ENCODE measurements at regions not wholly inside any gene's neighbourhood (a gene's known extent, or its start where the extent isn't known, plus 50 kb on each side); places are given as distances from the start of the nearest gene placed in this dataset.

DNA sequence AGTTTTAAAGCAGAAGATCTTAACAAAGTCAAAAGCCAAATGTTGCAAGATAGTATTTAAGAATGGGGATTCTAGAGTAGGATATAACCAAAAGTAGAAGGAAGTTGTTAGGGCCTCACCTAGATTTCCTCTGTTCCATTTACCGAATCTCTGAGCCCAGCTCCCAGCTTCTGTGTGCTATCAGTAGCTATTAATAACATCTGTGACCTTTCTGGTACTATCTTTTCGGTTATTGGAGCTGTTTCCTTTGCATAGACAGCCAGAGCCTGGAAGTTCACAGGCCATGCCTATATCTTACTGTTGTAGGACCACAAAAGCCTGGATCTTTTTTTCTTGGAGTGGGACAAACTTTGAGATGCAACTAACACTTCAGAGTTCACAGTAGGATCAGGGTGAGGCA is 244.2 kb downstream of the PPP1R2C start:
- Histone ChIP-seq H3K9ac (ENCODE audit: insufficient read depth in 1 of 2, low read depth in 2 of 2, low read length in 2 of 2) (no peak overlapping the region), H3K79me2 (ENCODE audit: control insufficient read depth, insufficient read depth, low read length) (no peaks in the 10 kb centered on the region), H3K9me1 (ENCODE audit: control insufficient read depth, insufficient read depth, low read length) (no peaks in the 10 kb centered on the region), H3K9me3 (replicated peaks; ENCODE audit: control insufficient read depth, insufficient read depth, low read depth, low read length) (no peaks in the 10 kb centered on the region), H3K36me3 (ENCODE audit: control insufficient read depth, insufficient read depth, low read length) (no peaks in the 10 kb centered on the region), H3K27ac (ENCODE audit: extremely low read depth, low read depth, low read length) (no peak overlapping the region), H3K4me1 (replicated peaks in 1 of 2; ENCODE audit: control insufficient read depth in 2 of 2, insufficient read depth in 2 of 2, low read length in 2 of 2) (no peaks in the 10 kb centered on the region), H3K4me3 (no peak overlapping the region), H4K20me1 (replicated peaks; ENCODE audit: control insufficient read depth, insufficient read depth, low read length) (no peaks in the 10 kb centered on the region), H2AFZ (ENCODE audit: low read depth, low read length) (no peak overlapping the region), H3K4me2 (ENCODE audit: insufficient read depth, low read length) (no peak overlapping the region), H3K27me3 (ENCODE audit: control insufficient read depth in 2 of 2, insufficient read depth in 2 of 2, low read length in 2 of 2) (no peaks in the 10 kb centered on the region)
- POLR2A ChIA-PET, result no interaction called here
- BruUV-seq (replicated peaks), result no TSS peak
- 0% methylated on average over 2 of the region's 2 CpGs for WGBS (ENCODE audit: insufficient coverage, low coverage, missing lambda C conversion rate)
- in situ Hi-C loops (cut with MboI) (no loop called here), intact Hi-C loops (cut with micrococcal nuclease) (no loop called here)
- no peak for ATAC-seq
- DNase-seq (ENCODE audit: extremely low read depth in 1 of 4, low spot score in 3 of 4), result no peak
- CTCF ChIA-PET (ENCODE audit: low intra/inter-chr PET ratio), result no interaction called here
- no peak for FAIRE-seq
- TF ChIP-seq HNRNPUL1 (IDR thresholded peaks at IDR 0.05; ENCODE audit: low read length) (no peak), ZNF23 (CRISPR knock-in tag; IDR thresholded peaks at IDR 0.05) (no peak), SIRT6 (IDR thresholded peaks at IDR 0.05; ENCODE audit: low read depth, low read length) (no peak), HDAC1 (IDR thresholded peaks at IDR 0.05) (no peak), NELFE (IDR thresholded peaks at IDR 0.05; ENCODE audit: insufficient read depth, insufficient read length) (no peak), SRSF1 (IDR thresholded peaks at IDR 0.05; ENCODE audit: low read depth, low read length) (no peak), ZBTB8A (IDR thresholded peaks at IDR 0.05; ENCODE audit: partially characterized antibody) (no peak), ZNF551 (CRISPR knock-in tag; IDR thresholded peaks at IDR 0.05) (no peak), EP400 (IDR thresholded peaks at IDR 0.05) (no peak), RAD51 (IDR thresholded peaks at IDR 0.05; ENCODE audit: borderline replicate concordance, low read depth) (no peak), TGIF2 (CRISPR knock-in tag; IDR thresholded peaks at IDR 0.05) (no peak), TRIM28 (IDR thresholded peaks at IDR 0.05) (no peak), PTTG1 (tag; IDR thresholded peaks at IDR 0.05; ENCODE audit: low read depth) (no peak), MYNN (IDR thresholded peaks at IDR 0.05) (no peak), MYNN (CRISPR knock-in tag; IDR thresholded peaks at IDR 0.05) (no peak)
- TF ChIP-seq, protein P1, sequence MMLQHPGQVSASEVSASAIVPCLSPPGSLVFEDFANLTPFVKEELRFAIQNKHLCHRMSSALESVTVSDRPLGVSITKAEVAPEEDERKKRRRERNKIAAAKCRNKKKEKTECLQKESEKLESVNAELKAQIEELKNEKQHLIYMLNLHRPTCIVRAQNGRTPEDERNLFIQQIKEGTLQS (IDR thresholded peaks at IDR 0.05), result no peak
- TF ChIP-seq, protein P1 (CRISPR knock-in tag; conservative IDR thresholded peaks at IDR 0.05), result no peak
- TF ChIP-seq, protein P2, sequence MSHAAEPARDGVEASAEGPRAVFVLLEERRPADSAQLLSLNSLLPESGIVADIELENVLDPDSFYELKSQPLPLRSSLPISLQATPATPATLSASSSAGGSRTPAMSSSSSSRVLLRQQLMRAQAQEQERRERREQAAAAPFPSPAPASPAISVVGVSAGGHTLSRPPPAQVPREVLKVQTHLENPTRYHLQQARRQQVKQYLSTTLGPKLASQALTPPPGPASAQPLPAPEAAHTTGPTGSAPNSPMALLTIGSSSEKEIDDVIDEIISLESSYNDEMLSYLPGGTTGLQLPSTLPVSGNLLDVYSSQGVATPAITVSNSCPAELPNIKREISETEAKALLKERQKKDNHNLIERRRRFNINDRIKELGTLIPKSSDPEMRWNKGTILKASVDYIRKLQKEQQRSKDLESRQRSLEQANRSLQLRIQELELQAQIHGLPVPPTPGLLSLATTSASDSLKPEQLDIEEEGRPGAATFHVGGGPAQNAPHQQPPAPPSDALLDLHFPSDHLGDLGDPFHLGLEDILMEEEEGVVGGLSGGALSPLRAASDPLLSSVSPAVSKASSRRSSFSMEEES (CRISPR knock-in tag; IDR thresholded peaks at IDR 0.05), result no peak
- TF ChIP-seq, protein P3, sequence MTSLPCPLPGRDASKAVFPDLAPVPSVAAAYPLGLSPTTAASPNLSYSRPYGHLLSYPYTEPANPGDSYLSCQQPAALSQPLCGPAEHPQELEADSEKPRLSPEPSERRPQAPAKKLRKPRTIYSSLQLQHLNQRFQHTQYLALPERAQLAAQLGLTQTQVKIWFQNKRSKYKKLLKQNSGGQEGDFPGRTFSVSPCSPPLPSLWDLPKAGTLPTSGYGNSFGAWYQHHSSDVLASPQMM (CRISPR knock-in tag; IDR thresholded peaks at IDR 0.05), result no peak
- TF ChIP-seq, protein P4, sequence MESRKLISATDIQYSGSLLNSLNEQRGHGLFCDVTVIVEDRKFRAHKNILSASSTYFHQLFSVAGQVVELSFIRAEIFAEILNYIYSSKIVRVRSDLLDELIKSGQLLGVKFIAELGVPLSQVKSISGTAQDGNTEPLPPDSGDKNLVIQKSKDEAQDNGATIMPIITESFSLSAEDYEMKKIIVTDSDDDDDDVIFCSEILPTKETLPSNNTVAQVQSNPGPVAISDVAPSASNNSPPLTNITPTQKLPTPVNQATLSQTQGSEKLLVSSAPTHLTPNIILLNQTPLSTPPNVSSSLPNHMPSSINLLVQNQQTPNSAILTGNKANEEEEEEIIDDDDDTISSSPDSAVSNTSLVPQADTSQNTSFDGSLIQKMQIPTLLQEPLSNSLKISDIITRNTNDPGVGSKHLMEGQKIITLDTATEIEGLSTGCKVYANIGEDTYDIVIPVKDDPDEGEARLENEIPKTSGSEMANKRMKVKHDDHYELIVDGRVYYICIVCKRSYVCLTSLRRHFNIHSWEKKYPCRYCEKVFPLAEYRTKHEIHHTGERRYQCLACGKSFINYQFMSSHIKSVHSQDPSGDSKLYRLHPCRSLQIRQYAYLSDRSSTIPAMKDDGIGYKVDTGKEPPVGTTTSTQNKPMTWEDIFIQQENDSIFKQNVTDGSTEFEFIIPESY (CRISPR knock-in tag; IDR thresholded peaks at IDR 0.05), result no peak
- TF ChIP-seq, protein P5, sequence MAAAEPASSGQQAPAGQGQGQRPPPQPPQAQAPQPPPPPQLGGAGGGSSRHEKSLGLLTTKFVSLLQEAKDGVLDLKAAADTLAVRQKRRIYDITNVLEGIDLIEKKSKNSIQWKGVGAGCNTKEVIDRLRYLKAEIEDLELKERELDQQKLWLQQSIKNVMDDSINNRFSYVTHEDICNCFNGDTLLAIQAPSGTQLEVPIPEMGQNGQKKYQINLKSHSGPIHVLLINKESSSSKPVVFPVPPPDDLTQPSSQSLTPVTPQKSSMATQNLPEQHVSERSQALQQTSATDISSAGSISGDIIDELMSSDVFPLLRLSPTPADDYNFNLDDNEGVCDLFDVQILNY (CRISPR knock-in tag; IDR thresholded peaks at IDR 0.05), result no peak
